Rectal smooth muscle tissue (tissue), 1 donor: ENCODE measurements at regions not wholly inside any gene's neighbourhood (a gene's known extent, or its start where the extent isn't known, plus 50 kb on each side); places are given as distances from the start of the nearest gene placed in this dataset.
"Not testable (repeated sequence)": the region's sequence is repeated elsewhere in the genome, so short reads cannot be mapped to it uniquely, and the experiment has no call there.

Experiments
- H3K27ac ChIP-seq: one replicate; pipeline ENCODE4 v1.7.0; 2013; ENCODE audit warnings: low read depth, low read length, inconsistent platforms
- H3K27me3 ChIP-seq: one replicate; pipeline ENCODE4 v1.7.0; 2013; ENCODE audit warnings: low read length; ENCODE audit not compliant: control insufficient read depth, insufficient read depth
- H3K36me3 ChIP-seq: one replicate; pipeline ENCODE4 v1.7.0; 2013; ENCODE audit warnings: low read length; ENCODE audit not compliant: control insufficient read depth, insufficient read depth
- H3K4me1 ChIP-seq: one replicate; pipeline ENCODE4 v1.7.0; 2013; ENCODE audit warnings: low read length; ENCODE audit not compliant: control insufficient read depth, insufficient read depth
- H3K4me3 ChIP-seq: one replicate; pipeline ENCODE4 v1.7.0; 2013; ENCODE audit warnings: low read length
- H3K9ac ChIP-seq: one replicate; pipeline ENCODE4 v1.7.0; 2013; ENCODE audit warnings: low read length

DNA sequence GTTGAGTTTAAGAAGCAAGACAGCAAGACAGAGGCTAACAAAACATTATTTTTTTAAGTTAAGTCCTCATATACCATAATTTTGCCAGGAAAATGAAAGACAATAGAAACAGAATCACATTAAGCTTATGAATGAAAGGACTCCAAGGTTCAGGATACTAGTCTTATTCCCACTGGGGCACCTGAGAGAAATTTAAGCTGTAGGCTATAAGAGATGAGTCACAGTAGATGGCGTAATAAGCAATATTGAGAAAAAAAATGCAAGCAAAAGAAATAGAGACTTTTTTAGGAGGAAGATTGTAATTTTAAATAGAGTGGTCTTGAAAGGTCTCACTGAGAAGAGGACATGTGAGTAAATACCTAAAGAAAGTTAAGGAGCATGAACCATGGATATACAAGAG, 57.1 kb upstream of the KIF2B start:
- Histone ChIP-seq H3K4me3 (no peak overlapping the region), H3K9ac (no peak overlapping the region), H3K36me3 (no peaks in the 10 kb centered on the region), H3K27ac (no peak overlapping the region), H3K4me1 (no peaks in the 10 kb centered on the region), H3K27me3 (no peaks in the 10 kb centered on the region)

GRCh38 chr17:53765129-53765528, 57.6 kb upstream of the KIF2B start:
- no peaks in the 10 kb centered on the region for H3K27me3 ChIP-seq
- no peak overlapping the region for H3K27ac ChIP-seq
- H3K36me3 ChIP-seq, result no peaks in the 10 kb centered on the region
- no peak overlapping the region for H3K4me3 ChIP-seq
- no peaks in the 10 kb centered on the region for H3K4me1 ChIP-seq
- no peak overlapping the region for H3K9ac ChIP-seq

GRCh38 chr17:53757559-53757958, 65.2 kb upstream of the KIF2B start:
- no peak overlapping the region for H3K27ac ChIP-seq
- no peaks in the 10 kb centered on the region for H3K4me1 ChIP-seq
- H3K4me3 ChIP-seq, result no peak overlapping the region
- no peak overlapping the region for H3K9ac ChIP-seq
- no peaks in the 10 kb centered on the region for H3K36me3 ChIP-seq
- H3K27me3 ChIP-seq, result no peaks in the 10 kb centered on the region

- not testable (repeated sequence) for H3K9ac ChIP-seq, H3K27ac ChIP-seq, H3K27me3 ChIP-seq, H3K4me1 ChIP-seq, H3K36me3 ChIP-seq, H3K4me3 ChIP-seq
These were observed 65.6 kb upstream of the KIF2B start for GRCh38 chr17:53757116-53757515.

- Histone ChIP-seq H3K27me3 (no peaks in the 10 kb centered on the region), H3K4me1 (no peaks in the 10 kb centered on the region), H3K36me3 (no peaks in the 10 kb centered on the region), H3K27ac (no peak overlapping the region), H3K4me3 (no peak overlapping the region), H3K9ac (no peak overlapping the region)
These were observed 73.5 kb upstream of the KIF2B start for GRCh38 chr17:53749178-53749577.

- not testable (repeated sequence) for H3K4me3 ChIP-seq, H3K36me3 ChIP-seq, H3K4me1 ChIP-seq, H3K27ac ChIP-seq, H3K27me3 ChIP-seq, H3K9ac ChIP-seq
These were observed 74.4 kb upstream of the KIF2B start for GRCh38 chr17:53748159-53748820.

DNA sequence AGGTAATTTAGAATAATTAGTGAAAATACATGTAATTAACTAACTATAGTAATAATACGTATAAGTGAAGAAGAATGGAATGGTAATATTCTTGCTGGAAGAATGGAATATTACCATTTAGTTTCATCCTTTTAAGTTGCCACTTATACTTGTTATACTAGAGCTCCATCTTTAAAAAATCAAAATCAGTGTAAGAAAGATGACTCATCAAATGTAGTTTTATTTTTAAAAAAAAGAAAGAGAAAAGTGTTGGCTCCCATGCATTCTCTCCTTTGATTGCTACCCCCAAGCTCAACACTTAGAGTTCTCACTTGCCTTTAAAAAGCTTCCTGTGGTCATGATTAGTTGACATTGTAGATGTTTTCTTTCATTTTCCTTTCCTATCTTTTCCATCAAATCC, 82.4 kb upstream of the KIF2B start:
- H3K27me3 ChIP-seq, result no peaks in the 10 kb centered on the region
- H3K4me1 ChIP-seq, result no peaks in the 10 kb centered on the region
- H3K9ac ChIP-seq, result no peak overlapping the region
- no peak overlapping the region for H3K27ac ChIP-seq
- H3K36me3 ChIP-seq, result no peaks in the 10 kb centered on the region
- H3K4me3 ChIP-seq, result no peak overlapping the region

GRCh38 chr17:53736516-53737240, 86.0 kb upstream of the KIF2B start:
- no peaks in the 10 kb centered on the region for H3K27me3 ChIP-seq
- H3K27ac ChIP-seq, result no peak overlapping the region
- no peaks in the 10 kb centered on the region for H3K36me3 ChIP-seq
- H3K9ac ChIP-seq, result no peak overlapping the region
- H3K4me3 ChIP-seq, result no peak overlapping the region
- H3K4me1 ChIP-seq, result no peaks in the 10 kb centered on the region

DNA sequence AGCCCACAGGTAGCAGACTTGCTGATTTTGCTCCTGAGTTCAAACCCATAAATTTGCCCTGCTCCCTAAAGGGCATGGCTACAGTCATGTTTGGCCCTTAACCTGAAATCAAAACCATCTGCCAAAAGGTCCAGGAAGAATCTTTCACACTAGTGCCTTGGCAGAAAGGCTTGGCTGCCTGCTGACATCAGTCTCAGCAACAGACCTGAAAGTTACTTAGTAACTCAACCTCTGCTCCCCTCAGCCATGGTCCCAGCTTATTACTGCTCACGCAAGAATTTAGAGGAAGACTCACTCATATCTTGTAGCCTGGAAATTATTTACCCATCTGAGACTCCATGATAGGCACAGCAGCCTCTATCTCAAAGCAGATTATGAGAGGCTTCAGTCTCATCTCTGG, 98.0 kb upstream of the KIF2B start:
- no peaks in the 10 kb centered on the region for H3K27me3 ChIP-seq
- no peak overlapping the region for H3K27ac ChIP-seq
- H3K4me3 ChIP-seq, result no peak overlapping the region
- no peaks in the 10 kb centered on the region for H3K4me1 ChIP-seq
- H3K9ac ChIP-seq, result no peak overlapping the region
- H3K36me3 ChIP-seq, result no peaks in the 10 kb centered on the region

GRCh38 chr17:53722407-53722806, 100.3 kb upstream of the KIF2B start:
- Histone ChIP-seq H3K9ac (no peak overlapping the region), H3K4me1 (no peaks in the 10 kb centered on the region), H3K27ac (no peak overlapping the region), H3K36me3 (no peaks in the 10 kb centered on the region), H3K4me3 (no peak overlapping the region), H3K27me3 (no peaks in the 10 kb centered on the region)

GRCh38 chr17:53721101-53721500, 101.6 kb upstream of the KIF2B start:
- Histone ChIP-seq H3K36me3 (no peaks in the 10 kb centered on the region), H3K27ac (no peak overlapping the region), H3K27me3 (no peaks in the 10 kb centered on the region), H3K4me1 (no peaks in the 10 kb centered on the region), H3K4me3 (no peak overlapping the region), H3K9ac (no peak overlapping the region)

- H3K36me3 ChIP-seq, result no peaks in the 10 kb centered on the region
- H3K4me3 ChIP-seq, result no peak overlapping the region
These were observed 103.5 kb upstream of the KIF2B start for GRCh38 chr17:53719229-53719628.

DNA sequence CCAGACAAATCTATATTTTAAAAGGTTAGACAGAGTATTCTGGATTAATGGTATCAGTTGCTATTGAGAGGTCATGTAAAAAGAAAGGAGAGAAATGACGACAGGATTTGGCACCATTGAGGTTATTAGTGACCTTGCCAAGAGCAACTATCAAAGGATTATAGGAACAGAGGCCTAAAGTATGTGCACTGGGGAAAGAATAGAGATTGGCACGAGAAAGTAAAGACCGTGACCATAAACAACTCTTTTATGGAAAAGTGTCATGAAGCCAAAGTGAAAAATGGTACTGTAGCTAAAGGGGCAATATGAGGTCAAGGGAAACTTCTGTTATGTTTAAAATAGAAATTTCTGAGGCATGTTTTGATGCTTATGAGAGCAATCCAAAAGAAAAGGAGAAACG, 115.2 kb upstream of the KIF2B start:
- Histone ChIP-seq H3K36me3 (no peaks in the 10 kb centered on the region), H3K27me3 (no peaks in the 10 kb centered on the region), H3K27ac (no peak overlapping the region), H3K9ac (no peak overlapping the region), H3K4me1 (no peaks in the 10 kb centered on the region), H3K4me3 (no peak overlapping the region)

More at GRCh38 chr17:53719229-53719628, 103.5 kb upstream of the KIF2B start:
- Histone ChIP-seq H3K27ac (no peak overlapping the region), H3K4me1 (no peaks in the 10 kb centered on the region), H3K27me3 (no peaks in the 10 kb centered on the region), H3K9ac (no peak overlapping the region)
